MCF 10A (cell line): ENCODE measurements at regions not wholly inside any gene's neighbourhood (a gene's known extent, or its start where the extent isn't known, plus 50 kb on each side); places are given as distances from the start of the nearest gene placed in this dataset.
A peak's percentile ranks its signal among the peaks of the same experiment; 100 is the strongest.

Experiments used
- BruUV-seq: library from RNA; stranded (reverse); fragments of 400-500 nt; replicated peaks from 2 replicates; lab custom pipeline; 2021; lab: Mats Ljungman, UMichigan
- CTCF ChIA-PET: fragments of 300-600 bp; sonication (Branson Sonifier 250); formaldehyde crosslinking; extraction: SDS; loops from one replicate; lab custom pipeline; 2021; ENCODE audit warnings: antibody characterized with exemption, inconsistent platforms; lab: Yijun Ruan, JAX
- POLR2A ChIA-PET: fragments of 300-600, 350-650 bp; sonication (Branson Sonifier 250); formaldehyde crosslinking; extraction: SDS; loops from one replicate; lab custom pipeline; 2020; ENCODE audit warnings: antibody characterized with exemption, inconsistent platforms; lab: Yijun Ruan, JAX
- DNase-seq: peaks from one replicate; pipeline ENCODE4 v3.0.0-alpha.2; 2018; ENCODE audit not compliant: unreplicated experiment
- H3K27ac Mint-ChIP-seq: one replicate; pipeline ENCODE4 v1.8.0; 2022; ENCODE audit warnings: mild to moderate bottlenecking, low read depth, mixed read lengths; ENCODE audit not compliant: unreplicated experiment
- H3K27me3 Mint-ChIP-seq: one replicate; pipeline ENCODE4 v1.8.0; 2022; ENCODE audit warnings: mixed read lengths; ENCODE audit not compliant: insufficient read depth, unreplicated experiment
- H3K36me3 Mint-ChIP-seq: one replicate; pipeline ENCODE4 v1.8.0; 2022; ENCODE audit warnings: mild to moderate bottlenecking, moderate library complexity, mixed read lengths; ENCODE audit not compliant: insufficient read depth, unreplicated experiment
- H3K4me1 Mint-ChIP-seq: one replicate; pipeline ENCODE4 v1.8.0; 2022; ENCODE audit warnings: mixed read lengths; ENCODE audit not compliant: insufficient read depth, unreplicated experiment
- H3K4me3 Mint-ChIP-seq: one replicate; pipeline ENCODE4 v1.8.0; 2022; ENCODE audit warnings: mild to moderate bottlenecking, moderate library complexity, mixed read lengths; ENCODE audit not compliant: unreplicated experiment
- H3K9me3 Mint-ChIP-seq: one replicate; pipeline ENCODE4 v1.8.0; 2022; ENCODE audit warnings: mixed read lengths; ENCODE audit not compliant: unreplicated experiment
- intact Hi-C: fragments of 100-400 bp; cut with micrococcal nuclease; formaldehyde crosslinking; loops from 2 replicates; pipeline ENCODE4 v1.14.1; 2022
- TF ChIP-seq, protein P1 (sequence below): fragments of 200-600 bp; IDR thresholded peaks from one replicate; pipeline ENCODE4 v1.8.0; 2022; ENCODE audit warnings: antibody characterized with exemption, mild to moderate bottlenecking; ENCODE audit not compliant: unreplicated experiment

GRCh38 chr2:45170191-45171135 lies 161.2 kb upstream of the SIX2 start:
- Mint-ChIP-seq H3K36me3 (no peaks in the 10 kb centered on the region), H3K27me3 (no peaks in the 10 kb centered on the region), H3K4me1 (peaks cover 26% of the 10 kb centered on the region), H3K27ac (peak overlapping the region; percentile 27), H3K9me3 (no peaks in the 10 kb centered on the region), H3K4me3 (peak overlapping the region; percentile 95)
- TF ChIP-seq, protein P1, sequence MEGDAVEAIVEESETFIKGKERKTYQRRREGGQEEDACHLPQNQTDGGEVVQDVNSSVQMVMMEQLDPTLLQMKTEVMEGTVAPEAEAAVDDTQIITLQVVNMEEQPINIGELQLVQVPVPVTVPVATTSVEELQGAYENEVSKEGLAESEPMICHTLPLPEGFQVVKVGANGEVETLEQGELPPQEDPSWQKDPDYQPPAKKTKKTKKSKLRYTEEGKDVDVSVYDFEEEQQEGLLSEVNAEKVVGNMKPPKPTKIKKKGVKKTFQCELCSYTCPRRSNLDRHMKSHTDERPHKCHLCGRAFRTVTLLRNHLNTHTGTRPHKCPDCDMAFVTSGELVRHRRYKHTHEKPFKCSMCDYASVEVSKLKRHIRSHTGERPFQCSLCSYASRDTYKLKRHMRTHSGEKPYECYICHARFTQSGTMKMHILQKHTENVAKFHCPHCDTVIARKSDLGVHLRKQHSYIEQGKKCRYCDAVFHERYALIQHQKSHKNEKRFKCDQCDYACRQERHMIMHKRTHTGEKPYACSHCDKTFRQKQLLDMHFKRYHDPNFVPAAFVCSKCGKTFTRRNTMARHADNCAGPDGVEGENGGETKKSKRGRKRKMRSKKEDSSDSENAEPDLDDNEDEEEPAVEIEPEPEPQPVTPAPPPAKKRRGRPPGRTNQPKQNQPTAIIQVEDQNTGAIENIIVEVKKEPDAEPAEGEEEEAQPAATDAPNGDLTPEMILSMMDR, result no peak
- CTCF ChIA-PET, result interaction anchor here (0.6 to 3.0 kb wide), 9 partner anchors 9 to 1293 kb away, joined by 3 to 21 read pairs (median 4); no protein-coding TSS in a partner anchor
- no peak for DNase-seq
- POLR2A ChIA-PET, result interaction anchor here (0.6 to 3.5 kb wide), 5 partner anchors 14 to 1546 kb away, joined by 3 to 18 read pairs (median 5); no protein-coding TSS in a partner anchor
- intact Hi-C loops, result loop anchor here (5.0 kb wide), 1 partner anchor 112 kb away; no protein-coding TSS in a partner anchor
- BruUV-seq, result TSS peak; percentile 30

GRCh38 chr2:45169339-45170190 lies 160.3 kb upstream of the SIX2 start:
- Mint-ChIP-seq H3K27ac (peak overlapping the region; percentile 92), H3K4me3 (peak overlapping the region; percentile 95), H3K4me1 (peaks cover 26% of the 10 kb centered on the region), H3K9me3 (no peaks in the 10 kb centered on the region), H3K27me3 (no peaks in the 10 kb centered on the region), H3K36me3 (no peaks in the 10 kb centered on the region)
- CTCF ChIA-PET, result interaction anchor here (0.6 to 3.0 kb wide), 11 partner anchors 9 to 324 kb away, joined by 3 to 21 read pairs (median 4); no protein-coding TSS in a partner anchor
- POLR2A ChIA-PET, result interaction anchor here (0.6 to 3.5 kb wide), 17 partner anchors 9 to 1546 kb away, joined by 3 to 18 read pairs (median 4); partner anchors contain the start of gene SIX2
- intact Hi-C loops, result loop anchor here (1.0 to 5.0 kb wide), 4 partner anchors 113 to 187 kb away; partner anchors contain the start of gene SIX2
- TF ChIP-seq, protein P1, result no peak
- no TSS peak for BruUV-seq
- peak; percentile 57 for DNase-seq

- DNase-seq, result peak; percentile 65
- ChIA-PET POLR2A (interaction anchor here (0.6 to 3.5 kb wide), 20 partner anchors 10 to 658 kb away, joined by 3 to 18 read pairs (median 4); partner anchors contain the start of gene SIX2), CTCF (interaction anchor here (0.6 to 3.0 kb wide), 16 partner anchors 10 to 325 kb away, joined by 3 to 21 read pairs (median 4); no protein-coding TSS in a partner anchor)
- Mint-ChIP-seq H3K27me3 (no peaks in the 10 kb centered on the region), H3K4me3 (peak overlapping the region; percentile 95), H3K36me3 (no peaks in the 10 kb centered on the region), H3K27ac (peak overlapping the region; percentile 92), H3K4me1 (peaks cover 20% of the 10 kb centered on the region), H3K9me3 (no peaks in the 10 kb centered on the region)
- TF ChIP-seq, protein P1, result no peak
- no TSS peak for BruUV-seq
- intact Hi-C loops, result loop anchor here (1.0 to 5.0 kb wide), 3 partner anchors 144 to 187 kb away; partner anchors contain the start of gene SIX2
Measured at GRCh38 chr2:45168711-45169338, 159.6 kb upstream of the SIX2 start.
